ENCODE measurements at regions not wholly inside any gene's neighbourhood (a gene's known extent, or its start where the extent isn't known, plus 50 kb on each side); places are given as distances from the start of the nearest gene placed in this dataset.

GRCh38 chr7:25391961-25392587 is 163.8 kb upstream of the NPVF start:
- H4K20me1 ChIP-seq (ENCODE audit: insufficient read depth, low read length): no peaks in the 10 kb centered on the region
- ATAC-seq (ENCODE audit: insufficient read depth, low read depth) (no peak), DNase-seq (no peak)
- no peak overlapping the region for H3K9ac ChIP-seq (ENCODE audit: low read depth, low read length)
- H3K36me3 ChIP-seq (ENCODE audit: insufficient read depth, low read length): no peaks in the 10 kb centered on the region
- H3K4me2 ChIP-seq (ENCODE audit: insufficient read depth, low read length): no peak overlapping the region
- TF ChIP-seq, protein P1, sequence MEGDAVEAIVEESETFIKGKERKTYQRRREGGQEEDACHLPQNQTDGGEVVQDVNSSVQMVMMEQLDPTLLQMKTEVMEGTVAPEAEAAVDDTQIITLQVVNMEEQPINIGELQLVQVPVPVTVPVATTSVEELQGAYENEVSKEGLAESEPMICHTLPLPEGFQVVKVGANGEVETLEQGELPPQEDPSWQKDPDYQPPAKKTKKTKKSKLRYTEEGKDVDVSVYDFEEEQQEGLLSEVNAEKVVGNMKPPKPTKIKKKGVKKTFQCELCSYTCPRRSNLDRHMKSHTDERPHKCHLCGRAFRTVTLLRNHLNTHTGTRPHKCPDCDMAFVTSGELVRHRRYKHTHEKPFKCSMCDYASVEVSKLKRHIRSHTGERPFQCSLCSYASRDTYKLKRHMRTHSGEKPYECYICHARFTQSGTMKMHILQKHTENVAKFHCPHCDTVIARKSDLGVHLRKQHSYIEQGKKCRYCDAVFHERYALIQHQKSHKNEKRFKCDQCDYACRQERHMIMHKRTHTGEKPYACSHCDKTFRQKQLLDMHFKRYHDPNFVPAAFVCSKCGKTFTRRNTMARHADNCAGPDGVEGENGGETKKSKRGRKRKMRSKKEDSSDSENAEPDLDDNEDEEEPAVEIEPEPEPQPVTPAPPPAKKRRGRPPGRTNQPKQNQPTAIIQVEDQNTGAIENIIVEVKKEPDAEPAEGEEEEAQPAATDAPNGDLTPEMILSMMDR (IDR thresholded peaks at IDR 0.05; ENCODE audit: borderline replicate concordance, extremely low read depth, low read length, poor library complexity, severe bottlenecking): no peak
- no peak for TF ChIP-seq EZH2 (IDR thresholded peaks at IDR 0.05; ENCODE audit: borderline replicate concordance, low read depth, low read length, severe bottlenecking)
- H3K9me3 ChIP-seq (ENCODE audit: insufficient read depth, low read length, severe bottlenecking): no peaks in the 10 kb centered on the region
- H3K4me1 ChIP-seq (ENCODE audit: insufficient read depth, low read length): no peaks in the 10 kb centered on the region
- H3K4me3 ChIP-seq (ENCODE audit: low read depth in 1 of 2, low read length in 2 of 2): no peak overlapping the region
- H3K27ac ChIP-seq (ENCODE audit: low read length): no peak overlapping the region
- H3K27me3 ChIP-seq (ENCODE audit: insufficient read depth, low read length, poor library complexity): peaks cover 15% of the 10 kb centered on the region
- no peak overlapping the region for H2AFZ ChIP-seq (ENCODE audit: low read depth, low read length)
- no peaks in the 10 kb centered on the region for H3K79me2 ChIP-seq (ENCODE audit: insufficient read depth, low read length)

- H3K9me3 ChIP-seq (ENCODE audit: insufficient read depth, low read length, severe bottlenecking): no peaks in the 10 kb centered on the region
- no peaks in the 10 kb centered on the region for H3K4me1 ChIP-seq (ENCODE audit: insufficient read depth, low read length)
- no peak for DNase-seq
- no peaks in the 10 kb centered on the region for H3K36me3 ChIP-seq (ENCODE audit: insufficient read depth, low read length)
- no peak overlapping the region for H3K27ac ChIP-seq (ENCODE audit: low read length)
- no peak overlapping the region for H3K4me2 ChIP-seq (ENCODE audit: insufficient read depth, low read length)
- no peak overlapping the region for H2AFZ ChIP-seq (ENCODE audit: low read depth, low read length)
- no peaks in the 10 kb centered on the region for H3K79me2 ChIP-seq (ENCODE audit: insufficient read depth, low read length)
- TF ChIP-seq, protein P1 (IDR thresholded peaks at IDR 0.05; ENCODE audit: borderline replicate concordance, extremely low read depth, low read length, poor library complexity, severe bottlenecking): no peak
- TF ChIP-seq EZH2 (IDR thresholded peaks at IDR 0.05; ENCODE audit: borderline replicate concordance, low read depth, low read length, severe bottlenecking): no peak
- H3K9ac ChIP-seq (ENCODE audit: low read depth, low read length): no peak overlapping the region
- H3K27me3 ChIP-seq (ENCODE audit: insufficient read depth, low read length, poor library complexity): peaks cover 18% of the 10 kb centered on the region
- no peaks in the 10 kb centered on the region for H4K20me1 ChIP-seq (ENCODE audit: insufficient read depth, low read length)
- no peak overlapping the region for H3K4me3 ChIP-seq (ENCODE audit: low read depth in 1 of 2, low read length in 2 of 2)
- ATAC-seq (ENCODE audit: insufficient read depth, low read depth): no peak
Observed at GRCh38 chr7:25392588-25393338, 164.5 kb upstream of the NPVF start.

DNA sequence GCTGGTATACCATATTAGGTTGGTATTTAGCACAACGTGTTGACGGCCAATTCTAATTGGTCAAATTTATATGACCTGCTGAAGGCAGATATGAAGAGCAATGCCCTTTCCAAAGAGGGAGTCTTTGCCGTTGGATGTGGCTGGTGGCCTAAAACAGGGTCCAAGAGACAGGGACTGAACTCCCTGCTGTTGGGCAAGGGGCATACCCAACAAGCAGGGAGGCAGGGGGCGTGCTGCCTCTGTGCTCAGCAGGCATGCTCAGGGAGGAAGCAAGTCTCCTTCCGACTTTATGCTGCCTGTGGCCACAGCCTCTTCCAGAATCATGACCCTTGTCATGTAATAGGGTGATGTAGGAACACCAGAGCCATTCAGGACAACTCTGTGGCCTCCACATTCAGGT is 167.7 kb upstream of the NPVF start:
- TF ChIP-seq, protein P1 (IDR thresholded peaks at IDR 0.05; ENCODE audit: borderline replicate concordance, extremely low read depth, low read length, poor library complexity, severe bottlenecking): no peak
- TF ChIP-seq EZH2 (IDR thresholded peaks at IDR 0.05; ENCODE audit: borderline replicate concordance, low read depth, low read length, severe bottlenecking): no peak
- H2AFZ ChIP-seq (ENCODE audit: low read depth, low read length): no peak overlapping the region
- H3K27me3 ChIP-seq (ENCODE audit: insufficient read depth, low read length, poor library complexity): peaks cover 13% of the 10 kb centered on the region
- no peaks in the 10 kb centered on the region for H3K36me3 ChIP-seq (ENCODE audit: insufficient read depth, low read length)
- no peaks in the 10 kb centered on the region for H4K20me1 ChIP-seq (ENCODE audit: insufficient read depth, low read length)
- H3K4me1 ChIP-seq (ENCODE audit: insufficient read depth, low read length): no peaks in the 10 kb centered on the region
- DNase-seq (no peak), ATAC-seq (ENCODE audit: insufficient read depth, low read depth) (no peak)
- no peaks in the 10 kb centered on the region for H3K9me3 ChIP-seq (ENCODE audit: insufficient read depth, low read length, severe bottlenecking)
- H3K4me3 ChIP-seq (ENCODE audit: low read depth in 1 of 2, low read length in 2 of 2): no peak overlapping the region
- H3K4me2 ChIP-seq (ENCODE audit: insufficient read depth, low read length): no peak overlapping the region
- H3K79me2 ChIP-seq (ENCODE audit: insufficient read depth, low read length): no peaks in the 10 kb centered on the region
- no peak overlapping the region for H3K9ac ChIP-seq (ENCODE audit: low read depth, low read length)
- H3K27ac ChIP-seq (ENCODE audit: low read length): no peak overlapping the region
